GM12892 (cell line): ENCODE measurements at regions not wholly inside any gene's neighbourhood (a gene's known extent, or its start where the extent isn't known, plus 50 kb on each side); places are given as distances from the start of the nearest gene placed in this dataset.

Experiments used
- POLR2A ChIP-seq: IDR thresholded peaks from 2 replicates; pipeline ENCODE4 v1.6.1; 2011; ENCODE audit warnings: low read depth, low read length, control low read depth
- POLR2AphosphoS5 ChIP-seq: IDR thresholded peaks from 2 replicates; pipeline ENCODE4 v1.6.1; 2011; ENCODE audit warnings: low read depth, low read length, control low read depth

GRCh38 chr12:59059088-59059935, 139.0 kb upstream of the LRIG3 start:
- no peak for TF ChIP-seq POLR2AphosphoS5
- no peak for TF ChIP-seq POLR2A
